ENCODE measurements at regions not wholly inside any gene's neighbourhood (a gene's known extent, or its start where the extent isn't known, plus 50 kb on each side); places are given as distances from the start of the nearest gene placed in this dataset.
A peak's percentile ranks its signal among the peaks of the same experiment; 100 is the strongest.
"Not testable (repeated sequence)": the region's sequence is repeated elsewhere in the genome, so short reads cannot be mapped to it uniquely, and the experiment has no call there.

DNA sequence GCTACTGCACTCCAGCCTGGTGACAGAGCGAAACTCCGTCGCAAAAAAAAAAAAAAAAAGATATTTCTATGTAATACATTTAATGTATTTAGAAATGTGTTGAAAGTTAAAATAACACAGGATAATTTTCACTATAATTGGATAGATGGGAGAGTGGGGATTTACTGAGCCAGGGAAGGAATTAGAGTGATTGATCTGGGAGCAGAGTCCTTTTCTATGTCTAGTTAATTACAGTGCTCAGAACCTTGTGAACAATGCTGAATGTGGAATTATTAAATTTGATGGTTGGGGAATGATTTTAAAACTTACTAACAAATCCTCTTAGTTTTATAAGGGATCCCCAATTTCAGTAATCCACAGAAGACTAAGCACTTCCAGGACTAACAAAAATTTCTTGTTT lies 239.7 kb downstream of the CSNK1G3 start:
- no peak for DNase-seq

DNA sequence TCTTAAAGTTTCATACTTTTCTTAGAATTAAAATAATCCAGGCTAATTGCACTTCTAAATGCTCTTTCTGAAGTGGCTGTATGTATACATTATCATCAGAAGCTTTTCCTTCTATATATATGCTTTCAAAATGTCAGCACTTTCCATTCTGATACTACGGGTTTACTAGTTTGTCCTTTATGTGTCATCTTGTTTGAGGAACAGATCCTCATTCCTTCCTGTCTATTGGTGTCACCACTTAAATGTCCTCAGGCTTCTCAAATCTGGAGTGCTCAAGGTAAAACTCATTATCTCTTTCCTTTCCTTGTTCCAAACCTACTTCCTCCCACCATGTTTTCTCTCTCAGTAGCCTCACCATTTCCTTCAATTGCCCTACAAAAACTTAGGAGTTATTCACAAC lies 236.3 kb downstream of the CSNK1G3 start:
- DNase-seq: no peak

DNA sequence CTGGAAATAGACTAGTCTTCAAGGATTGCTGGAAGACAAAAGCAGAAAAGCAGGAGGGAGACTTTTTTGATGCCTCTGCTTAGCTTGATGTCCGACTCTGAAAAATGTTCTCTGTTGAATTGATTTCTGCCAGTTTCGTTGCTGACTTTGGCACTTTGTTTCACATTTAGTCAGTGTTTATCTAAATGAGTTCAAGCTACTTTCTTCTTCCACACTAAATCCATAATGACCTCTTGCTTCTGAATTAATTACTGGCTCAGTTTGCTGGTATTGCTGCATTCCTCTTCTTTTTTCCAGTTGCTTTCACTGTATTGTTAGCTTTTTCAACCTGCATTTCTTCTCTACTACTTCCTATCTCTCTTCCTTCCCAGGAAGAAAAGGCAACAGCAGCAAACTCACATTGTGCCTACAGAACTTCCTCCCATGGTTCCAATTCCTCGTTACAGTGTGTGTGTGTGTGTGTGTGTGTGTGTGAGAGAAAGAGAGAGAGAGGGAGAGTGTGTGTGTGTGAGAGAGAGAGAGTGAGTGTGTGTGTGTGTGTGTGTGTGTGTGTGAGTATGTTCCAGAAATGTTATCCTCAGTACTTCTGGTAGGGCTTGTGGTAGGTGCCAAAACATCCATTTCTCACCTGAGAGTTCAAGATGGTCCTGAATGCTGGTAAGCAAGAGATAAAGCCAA lies 234.8 kb downstream of the CSNK1G3 start:
- DNase-seq: no peak

DNA sequence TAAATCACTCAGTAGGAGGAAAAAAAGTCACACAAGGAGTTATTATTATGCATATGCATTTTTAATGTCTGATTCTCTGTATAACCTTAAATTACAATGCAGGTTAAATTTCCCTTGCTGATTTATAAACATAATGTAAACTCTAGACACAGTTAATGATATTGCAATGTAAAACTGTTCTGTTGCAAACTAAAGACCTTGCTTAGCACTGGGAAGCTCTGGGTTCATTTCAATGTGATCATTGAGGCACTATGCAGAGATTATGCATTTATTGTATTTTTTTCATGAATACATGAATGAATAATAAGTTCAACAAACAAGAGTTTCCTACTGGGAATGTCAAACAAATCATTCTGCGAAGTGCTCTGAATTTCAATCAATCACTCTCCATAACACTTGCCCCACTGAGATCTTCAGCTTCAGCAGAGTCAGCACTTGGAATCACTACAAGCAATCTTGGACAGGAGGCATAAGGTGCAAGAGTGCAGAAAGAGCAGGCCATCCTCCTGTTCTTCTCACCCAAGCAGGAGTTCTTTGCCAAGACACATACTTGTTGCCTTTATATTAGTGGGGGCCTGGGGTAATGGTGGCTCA lies 232.1 kb downstream of the CSNK1G3 start:
- no peak for DNase-seq

DNA sequence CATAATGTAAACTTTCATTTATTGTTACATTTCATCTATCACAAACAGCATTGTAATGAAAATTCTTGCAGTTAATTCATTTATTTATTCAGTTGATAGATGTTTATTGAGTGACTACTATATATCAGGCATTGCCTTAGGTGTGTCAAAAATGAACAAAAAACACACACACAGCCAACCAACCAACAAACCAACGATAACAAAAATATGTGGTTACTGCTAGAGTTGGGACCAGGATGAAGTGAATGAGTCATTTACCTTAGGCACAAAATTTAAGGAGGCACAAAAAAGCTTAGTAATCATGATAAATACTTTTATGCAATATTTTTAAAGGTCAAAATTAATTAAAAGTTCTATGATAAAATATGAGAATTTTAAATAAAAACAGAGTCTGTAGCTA lies 223.4 kb downstream of the CSNK1G3 start:
- no peak for DNase-seq

DNA sequence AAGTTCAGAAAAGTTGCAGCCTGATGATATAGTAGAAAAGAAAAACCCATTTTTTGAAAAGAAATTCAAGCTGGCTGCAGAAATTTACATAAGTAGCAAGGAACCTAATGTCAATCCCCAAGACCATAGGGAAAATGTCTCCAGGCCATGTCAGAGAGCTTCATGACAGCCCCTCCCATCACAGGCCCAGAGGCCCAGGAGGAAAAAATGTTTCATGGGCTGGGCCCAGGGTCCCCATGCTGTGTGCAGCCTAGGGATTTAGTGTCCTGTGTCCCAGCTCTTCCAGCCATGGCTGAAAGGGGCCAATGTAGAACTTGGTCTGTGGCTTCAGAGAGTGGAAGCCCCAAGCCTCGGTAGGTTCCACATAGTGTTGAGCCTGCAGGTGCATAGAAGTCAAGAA lies 220.3 kb downstream of the CSNK1G3 start:
- no peak for DNase-seq

DNA sequence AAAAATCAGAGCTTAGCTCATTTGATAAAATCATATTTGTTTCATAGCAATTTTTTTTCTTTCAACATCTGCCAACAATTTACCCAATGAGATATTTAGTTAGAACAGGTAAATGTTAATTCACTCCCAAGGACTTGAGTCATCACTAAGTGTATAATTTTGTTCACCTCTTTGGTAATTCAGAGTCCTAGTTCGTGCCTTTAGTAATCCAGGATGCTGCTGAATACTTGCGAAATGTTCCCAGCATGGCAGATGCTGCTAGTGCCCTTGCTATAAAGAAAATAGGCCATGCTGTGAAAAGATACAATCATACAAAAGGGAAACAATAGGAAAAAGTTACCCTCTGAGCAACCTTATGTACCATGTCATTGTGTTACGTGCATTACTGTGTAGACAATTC lies 210.5 kb downstream of the CSNK1G3 start:
- no peak for DNase-seq

DNA sequence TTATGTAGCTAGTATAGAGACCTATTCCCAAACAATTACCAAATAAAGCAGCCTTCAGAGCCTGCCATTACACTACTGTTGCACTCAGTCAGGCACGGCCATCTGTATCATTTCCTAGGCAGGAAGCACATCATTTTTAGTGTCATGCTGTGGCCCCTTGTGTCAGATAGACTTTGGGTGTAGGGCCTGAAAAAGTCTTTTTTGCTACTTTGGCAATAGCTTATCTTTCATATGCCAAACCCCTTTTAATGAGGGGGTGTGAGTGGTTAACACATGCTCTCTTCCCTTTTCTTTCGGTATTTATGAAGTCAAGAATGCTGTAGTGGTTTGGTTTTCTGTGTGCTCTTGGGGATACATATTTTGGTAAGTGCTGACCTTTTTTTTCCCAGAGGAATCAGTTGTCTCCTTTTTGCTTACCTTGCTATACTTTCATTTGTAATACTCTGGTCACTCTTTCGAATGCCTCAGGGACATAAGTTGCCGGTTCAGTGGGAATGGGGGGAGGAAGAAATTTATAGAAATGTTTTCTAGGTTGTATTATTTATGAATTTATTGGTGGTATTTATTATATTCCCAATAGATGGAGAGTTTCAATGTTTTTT lies 209.8 kb downstream of the CSNK1G3 start:
- DNase-seq: no peak

DNA sequence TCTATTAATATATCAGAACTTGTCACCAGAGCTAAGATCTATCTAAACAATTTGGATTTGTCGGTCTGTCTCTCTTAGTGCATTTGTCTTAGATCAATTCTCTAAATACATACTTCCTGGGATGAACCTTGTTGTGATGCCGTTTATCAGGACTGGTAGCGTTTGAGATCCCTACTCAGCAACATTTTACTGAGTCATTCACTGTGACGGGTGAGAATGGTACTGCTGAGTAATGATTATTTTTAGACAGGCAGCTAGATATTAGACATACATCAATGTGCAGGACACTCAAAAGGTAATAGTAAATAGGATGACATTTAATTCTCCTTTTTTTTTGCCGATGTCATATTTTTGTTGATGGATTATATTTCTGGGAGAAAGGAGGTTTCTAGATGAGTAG lies 209.0 kb downstream of the CSNK1G3 start:
- DNase-seq: no peak

DNA sequence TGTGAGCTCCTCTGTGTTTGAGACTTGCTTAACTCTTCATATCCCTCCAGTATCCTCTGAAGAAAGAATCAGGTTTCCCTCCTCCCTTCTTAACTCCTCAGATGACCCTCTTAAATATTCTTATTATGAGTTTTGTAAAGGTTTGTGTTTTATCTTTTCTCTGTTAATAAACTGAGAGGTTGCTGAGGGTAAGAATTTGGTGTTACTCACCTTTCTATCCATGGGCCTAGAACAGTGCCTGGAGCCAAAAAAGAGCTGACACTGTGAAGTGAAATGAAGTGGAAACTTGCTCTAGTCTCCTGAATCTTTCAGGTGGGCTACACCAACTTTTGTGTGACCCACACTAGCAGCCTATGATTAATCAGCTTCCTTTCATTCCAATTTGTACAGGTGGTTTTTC lies 208.4 kb downstream of the CSNK1G3 start:
- DNase-seq: no peak

DNA sequence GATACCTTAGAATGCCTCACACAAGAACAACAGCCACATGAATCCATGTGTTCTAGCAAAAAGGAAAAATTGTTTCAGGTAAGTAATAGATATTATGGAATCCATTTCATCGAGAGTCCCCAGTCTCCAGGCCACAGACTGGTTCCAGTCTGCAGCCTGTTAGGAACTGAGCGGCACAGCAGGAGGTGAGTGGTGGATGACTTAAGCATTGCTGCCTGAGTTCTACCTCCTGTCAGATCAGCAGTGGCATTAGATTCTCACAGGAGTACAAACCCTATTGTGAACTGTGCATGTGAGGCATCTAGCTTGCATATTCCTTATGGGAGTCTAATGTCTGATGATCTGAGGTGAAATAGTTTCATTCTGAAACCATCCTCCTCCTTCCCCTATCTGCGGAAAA lies 207.0 kb downstream of the CSNK1G3 start:
- no peak for DNase-seq

DNA sequence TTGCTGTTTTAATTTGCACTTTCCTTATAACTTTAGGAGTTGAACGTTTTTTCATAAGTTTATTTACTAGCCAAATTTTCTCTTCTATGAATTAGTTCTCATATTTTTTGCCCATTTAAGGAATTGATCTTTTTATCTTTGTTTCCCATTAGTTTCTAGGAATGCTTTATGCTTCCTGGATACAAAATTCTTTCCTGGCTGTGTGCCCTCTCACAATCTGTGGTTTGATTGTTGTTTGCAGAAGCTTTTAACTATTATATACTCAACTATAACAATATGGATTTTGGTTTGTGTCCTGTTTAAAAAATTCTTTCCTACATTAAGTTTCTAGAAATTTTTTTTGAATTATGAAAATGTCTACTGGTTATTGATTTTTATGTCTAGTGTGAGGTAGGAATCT lies 206.3 kb downstream of the CSNK1G3 start:
- no peak for DNase-seq

DNA sequence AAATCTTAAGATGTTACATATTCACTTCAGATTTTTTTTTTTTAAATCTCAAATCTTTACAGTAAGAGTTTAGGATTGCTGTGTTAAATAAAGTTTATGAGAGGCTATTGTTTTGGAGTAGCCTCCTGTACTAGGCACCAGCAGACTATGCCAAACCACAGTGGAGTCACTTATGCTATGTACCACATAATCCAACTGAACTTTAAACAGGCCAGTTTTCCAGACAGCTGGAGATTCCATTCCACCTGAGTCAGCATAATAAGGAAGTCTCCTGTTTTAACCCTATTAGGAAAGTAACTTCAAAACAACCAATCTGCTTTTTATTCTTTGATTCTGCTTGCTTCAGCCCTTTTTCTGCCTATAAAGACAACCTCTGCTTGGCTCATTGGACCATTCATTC lies 205.2 kb downstream of the CSNK1G3 start:
- no peak for DNase-seq

DNA sequence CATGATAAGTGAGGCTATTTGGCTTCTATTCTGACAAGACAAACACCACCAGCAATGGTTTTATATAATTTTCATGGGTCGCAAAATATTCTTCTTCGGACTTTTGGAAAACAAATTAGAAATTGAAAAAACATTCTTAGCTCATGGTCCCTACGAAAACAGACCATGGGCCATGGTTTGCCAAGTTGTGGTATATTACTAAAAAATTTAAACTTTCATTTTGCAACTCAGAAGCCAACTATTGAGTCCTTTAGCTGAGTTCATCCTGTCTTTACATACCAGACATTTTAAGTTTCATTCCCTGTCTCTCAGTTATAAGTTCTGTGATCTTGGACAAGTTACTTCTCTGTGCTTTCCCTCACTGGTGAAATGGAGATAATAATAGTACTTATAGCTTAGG lies 198.1 kb downstream of the CSNK1G3 start:
- no peak for DNase-seq

DNA sequence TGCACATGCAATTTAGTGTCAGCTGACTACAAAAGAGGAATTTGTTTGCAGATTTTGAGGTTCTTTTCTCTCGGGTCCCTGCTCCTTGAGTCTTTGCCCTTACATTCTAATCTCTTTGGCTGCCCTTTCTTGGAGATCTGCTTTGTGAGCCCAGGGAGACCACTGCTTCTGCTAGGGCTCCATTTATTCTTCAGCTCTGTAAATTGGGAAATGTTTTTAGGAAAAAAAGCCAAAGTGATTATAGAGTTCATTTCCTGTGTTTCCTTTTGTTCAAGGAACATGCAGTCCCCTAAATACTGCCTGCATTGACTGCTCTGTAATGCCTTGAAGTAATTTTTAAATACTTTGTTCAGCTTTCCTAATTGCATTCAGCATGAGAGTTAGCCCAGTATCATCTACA lies 197.4 kb downstream of the CSNK1G3 start:
- no peak for DNase-seq

DNA sequence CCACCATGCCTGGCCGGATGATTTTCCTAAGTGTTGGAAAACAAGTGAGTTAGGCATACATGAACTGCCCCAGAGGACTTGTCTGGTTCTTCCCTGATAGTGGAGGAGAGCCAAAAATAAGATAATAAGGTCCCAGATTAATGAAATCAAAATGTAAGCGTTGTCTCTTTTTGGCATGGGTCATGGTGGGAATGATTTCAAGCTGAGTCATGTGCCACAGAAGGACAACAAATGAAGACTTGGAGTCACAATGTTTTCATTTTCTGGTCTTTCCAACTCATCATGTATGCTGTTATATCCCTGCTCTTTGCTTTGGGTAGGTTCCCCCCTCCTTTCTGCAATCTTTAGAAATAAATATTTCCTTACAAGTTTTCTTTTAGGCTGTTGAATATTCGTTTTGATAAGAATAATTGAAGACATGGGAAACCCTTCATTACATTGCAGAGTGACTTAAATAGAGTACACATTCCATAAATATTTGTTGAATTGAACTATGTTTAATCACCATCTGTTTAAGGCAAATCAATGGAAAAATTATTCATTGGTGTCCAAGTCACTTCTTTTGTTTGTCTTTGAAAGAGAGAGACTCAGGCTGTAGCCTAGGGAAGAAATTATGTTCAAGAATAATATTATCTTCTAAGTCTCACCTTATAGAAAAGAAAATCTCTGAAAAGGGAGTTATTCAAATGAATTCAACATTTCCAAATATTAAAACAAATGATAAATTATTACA lies 196.3 kb downstream of the CSNK1G3 start:
- no peak for DNase-seq

DNA sequence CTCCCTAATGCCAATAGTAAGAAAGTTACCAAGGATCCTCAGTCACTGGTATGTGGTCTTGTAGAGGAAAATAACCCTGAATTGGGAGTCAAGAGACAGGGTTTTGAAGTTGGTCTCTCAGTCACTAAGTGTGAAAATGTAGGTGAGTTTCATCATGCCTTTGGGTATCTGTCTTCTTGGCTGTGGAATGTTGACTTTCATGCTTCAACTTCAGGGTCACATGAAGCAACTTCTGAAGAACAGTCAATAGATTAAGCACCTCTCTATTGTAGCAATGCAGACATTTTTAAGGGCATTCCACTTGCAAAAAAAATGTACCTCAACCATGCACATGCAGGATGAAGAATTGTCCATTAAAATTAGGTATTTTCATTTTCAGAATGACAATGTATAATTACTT lies 194.6 kb downstream of the CSNK1G3 start:
- DNase-seq: no peak

DNA sequence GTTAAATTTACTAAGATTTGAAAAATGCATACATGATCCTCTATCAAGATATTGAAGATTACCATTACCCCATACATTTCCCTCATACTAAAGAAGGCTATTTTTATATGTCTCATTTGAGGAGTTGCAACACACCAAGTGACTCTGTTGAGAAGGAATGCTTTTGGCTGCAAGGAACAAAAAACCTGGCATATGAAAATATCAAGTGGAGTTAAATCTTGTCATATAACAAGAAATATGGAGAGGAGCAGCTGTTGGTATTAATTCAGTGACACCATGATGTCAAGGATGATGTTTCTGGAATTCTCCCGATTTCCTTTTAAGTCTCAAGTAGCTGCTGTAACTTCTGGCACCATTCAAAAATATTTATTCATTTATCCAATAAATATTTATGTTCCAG lies 193.8 kb downstream of the CSNK1G3 start:
- DNase-seq: no peak

DNA sequence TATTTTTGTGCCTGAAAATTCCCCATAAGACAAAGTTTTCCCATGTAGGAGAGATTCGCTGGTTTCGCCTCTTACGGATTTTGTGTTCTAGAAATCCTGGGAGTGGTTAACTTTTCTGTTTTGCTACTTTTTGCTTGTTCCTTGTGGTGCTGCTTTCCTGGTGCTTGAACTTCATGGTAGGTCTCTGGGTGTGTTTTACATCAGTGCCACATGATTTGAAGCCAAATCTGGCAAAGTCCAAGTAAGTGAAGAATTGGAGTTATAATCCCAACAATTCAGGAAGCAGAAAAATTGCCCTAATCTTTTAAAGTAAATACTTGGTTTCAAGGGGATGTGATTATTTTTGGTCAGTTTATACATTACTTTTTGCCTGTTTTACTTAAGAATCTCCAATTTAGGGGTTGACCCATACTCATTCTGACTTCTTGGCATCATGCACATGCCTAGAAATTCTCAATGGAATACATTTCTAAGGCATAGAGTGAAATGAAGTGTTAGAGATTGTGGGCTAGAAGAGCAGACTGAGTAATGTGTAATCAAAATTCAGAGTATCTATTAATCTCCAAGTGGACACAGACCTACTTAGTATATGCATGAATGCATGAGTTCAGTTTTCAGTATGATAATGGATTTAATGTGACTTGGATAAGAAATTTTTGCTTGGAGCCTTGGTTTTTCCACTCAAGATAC lies 189.7 kb downstream of the CSNK1G3 start:
- DNase-seq: peak in 1 of 3 experiments; percentile 26

DNA sequence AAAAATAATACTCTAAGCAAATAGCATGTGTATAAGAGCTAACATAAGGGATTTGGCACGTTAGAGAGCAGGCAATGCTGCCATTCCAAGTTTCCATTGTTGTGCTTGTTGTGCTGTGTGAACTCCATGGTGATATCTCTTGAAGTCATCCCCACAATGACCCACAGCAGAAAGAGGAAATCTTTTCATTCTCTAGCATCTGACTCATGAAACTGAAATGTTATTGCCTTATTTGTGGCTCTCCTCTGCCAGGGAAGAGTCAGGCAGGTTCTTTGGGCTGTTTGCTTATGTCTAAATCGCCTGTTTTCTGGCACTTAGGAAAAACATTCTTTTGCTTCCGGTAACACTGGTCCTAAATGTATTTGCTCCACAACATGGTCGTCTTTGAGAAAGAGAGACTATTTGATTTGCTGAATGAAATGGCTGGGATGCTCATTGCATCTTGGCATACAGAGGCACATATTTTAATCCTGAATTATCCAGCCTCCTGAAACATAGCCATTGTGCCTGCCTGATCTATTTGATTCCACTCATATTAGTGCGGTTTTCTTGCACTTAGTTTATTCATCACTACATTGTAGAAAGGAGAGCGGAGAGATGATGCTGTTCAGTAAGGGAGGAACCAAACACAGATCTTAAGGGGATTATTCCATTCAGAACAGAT lies 188.8 kb downstream of the CSNK1G3 start:
- DNase-seq: no peak

DNA sequence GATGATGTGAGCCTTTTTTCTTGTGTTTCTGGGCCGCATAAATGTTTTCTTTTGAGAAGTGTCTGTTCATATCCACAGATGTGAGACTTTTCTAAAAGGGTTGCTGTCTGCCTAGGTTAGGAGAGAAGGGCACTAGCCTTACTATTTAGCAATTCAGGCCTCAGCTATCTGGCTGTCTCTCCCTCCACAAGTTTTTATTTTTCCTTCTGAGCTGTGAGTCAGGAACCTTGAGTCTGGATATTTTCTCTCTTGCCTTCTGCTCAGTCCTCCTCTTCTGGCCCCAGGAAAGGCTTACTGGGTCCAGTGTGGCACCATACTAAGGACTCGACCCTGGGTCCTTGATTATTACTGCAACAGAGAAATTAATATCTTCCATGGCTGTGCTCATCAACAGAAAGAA lies 187.6 kb downstream of the CSNK1G3 start:
- no peak for DNase-seq

DNA sequence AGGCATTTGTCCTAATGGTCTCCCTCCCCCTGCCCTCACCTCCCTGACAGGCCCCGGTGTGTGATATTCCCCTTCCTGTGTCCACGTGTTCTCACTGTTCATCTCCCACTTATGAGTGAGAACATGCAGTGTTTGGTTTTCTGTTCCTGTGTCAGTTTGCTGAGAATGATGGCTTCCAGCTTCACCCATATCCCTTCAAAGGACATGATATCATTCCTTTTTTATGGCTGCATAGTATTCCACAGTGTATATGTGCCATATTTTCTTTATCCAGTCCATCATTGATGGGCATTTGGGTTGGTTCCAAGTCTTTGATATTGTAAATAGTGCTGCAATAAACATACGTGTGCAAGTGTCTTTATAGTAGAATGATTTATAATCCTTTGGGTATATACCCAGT lies 187.0 kb downstream of the CSNK1G3 start:
- DNase-seq: not testable (repeated sequence)

DNA sequence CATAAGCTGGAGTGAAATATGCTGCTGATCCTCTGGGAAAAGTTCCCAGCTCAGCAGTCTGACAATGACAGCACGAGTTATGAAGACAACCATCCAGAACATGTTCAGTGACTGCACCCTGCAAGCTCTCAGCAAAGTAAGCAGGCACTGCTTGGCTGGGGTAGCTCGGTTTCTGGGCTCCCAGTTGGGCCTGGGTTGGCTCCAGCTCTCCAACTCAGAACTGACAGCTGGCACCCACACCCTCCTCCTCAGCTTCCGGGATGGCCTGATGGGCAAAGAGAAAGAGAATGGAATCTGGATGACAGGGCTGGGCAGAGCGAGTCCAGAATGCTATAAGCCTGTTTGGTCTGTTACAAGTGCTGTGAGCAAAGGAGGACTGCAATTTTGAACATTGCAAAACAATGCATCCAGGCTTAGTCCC lies 185.0 kb downstream of the CSNK1G3 start:
- no peak for DNase-seq
